B cell (primary cell): ENCODE measurements at regions not wholly inside any gene's neighbourhood (a gene's known extent, or its start where the extent isn't known, plus 50 kb on each side); places are given as distances from the start of the nearest gene placed in this dataset.

Source experiments
- ATAC-seq: fragments of 200-7000 bp; cut with Tn5 transposase; one replicate; pipeline ENCODE4 v1.10.0; 2021; ENCODE audit warnings: low read depth, mild to moderate bottlenecking, moderate number of reproducible peaks, moderate library complexity
- CTCF ChIA-PET: fragments of 350-600 bp; sonication (Branson Sonifier 250); formaldehyde crosslinking; loops from one replicate; lab custom pipeline; 2021; ENCODE audit warnings: antibody characterized with exemption, inconsistent platforms; lab: Charles Lee
- POLR2A ChIA-PET: fragments of 350-600 bp; sonication (Branson Sonifier 250); formaldehyde crosslinking; loops from one replicate; lab custom pipeline; 2021; ENCODE audit warnings: antibody characterized with exemption; lab: Charles Lee
- DNase-seq: peaks from one replicate; pipeline ENCODE4 v3.0.0; 2013
- H2AFZ ChIP-seq: 2 replicates; pipeline ENCODE4 v1.6.1; 2012; ENCODE audit warnings: mild to moderate bottlenecking, low read depth, low read length; ENCODE audit not compliant: insufficient read depth, poor library complexity, severe bottlenecking
- H3K27ac ChIP-seq, 2 donors: 1 replicate in 1 of 2; 2 replicates in 1 of 2; pipeline ENCODE4 v1.5.1; 2012 to 2013; ENCODE audit warnings: low read length in 2 of 2, mild to moderate bottlenecking in 2 of 2, moderate library complexity in 1 of 2
- H3K27me3 ChIP-seq, 4 experiments: fragments of 200-600 bp in 1 of 4; sonication (generic) in 1 of 4; replicated peaks in 1 of 4; 1 replicate in 2 of 4; 2 replicates in 2 of 4; pipeline versions ENCODE4 v1.6.1 to v1.7.0; 2013 to 2016; ENCODE audit warnings: low read length in 3 of 4, mild to moderate bottlenecking in 2 of 4, mixed read lengths in 1 of 4, moderate library complexity in 1 of 4; ENCODE audit not compliant: insufficient read depth in 4 of 4, control insufficient read depth in 3 of 4; ENCODE audit errors: control extremely low read depth in 1 of 4
- H3K36me3 ChIP-seq, 2 experiments: replicated peaks in 1 of 2; 1 replicate in 1 of 2; 2 replicates in 1 of 2; pipeline versions ENCODE4 v1.6.1 to v1.7.1; 2013; ENCODE audit warnings: low read length in 1 of 2; ENCODE audit not compliant: insufficient read depth in 2 of 2, control insufficient read depth in 1 of 2; ENCODE audit errors: control extremely low read depth in 1 of 2, extremely low read depth in 1 of 2
- H3K4me1 ChIP-seq, 2 donors: fragments of 200-600 bp in 1 of 2; sonication (generic) in 1 of 2; 1 replicate in 1 of 2; 2 replicates in 1 of 2; pipeline versions ENCODE4 v1.5.1 to v1.6.1; 2013 to 2017; ENCODE audit warnings: low read length in 2 of 2; ENCODE audit not compliant: control insufficient read depth in 2 of 2, insufficient read depth in 2 of 2
- H3K4me2 ChIP-seq: replicated peaks from 2 replicates; pipeline ENCODE3; 2012; ENCODE audit warnings: mild to moderate bottlenecking, low read depth, low read length; ENCODE audit not compliant: poor library complexity, severe bottlenecking
- H3K4me3 ChIP-seq, 5 experiments: fragments of 200-600 bp in 1 of 5; sonication (generic) in 1 of 5; 1 replicate in 3 of 5; 2 replicates in 2 of 5; pipeline versions ENCODE4 v1.5.1 to v1.7.0; 2011 to 2016; ENCODE audit warnings: low read length in 4 of 5, mild to moderate bottlenecking in 4 of 5, low read depth in 2 of 5, control low read depth in 1 of 5, moderate library complexity in 1 of 5; ENCODE audit not compliant: insufficient read depth in 1 of 5; ENCODE audit errors: control extremely low read depth in 1 of 5, extremely low read depth in 1 of 5
- H3K79me2 ChIP-seq: fragments of 200-600 bp; sonication (generic); one replicate; pipeline ENCODE4 v1.6.0; 2016; ENCODE audit warnings: low read length; ENCODE audit not compliant: control insufficient read depth, insufficient read depth
- H3K9ac ChIP-seq: fragments of 200-600 bp; sonication (generic); 2 replicates; pipeline ENCODE4 v1.6.1; 2017; ENCODE audit warnings: mild to moderate bottlenecking, low read length, moderate library complexity
- H3K9me3 ChIP-seq, 3 donors: one replicate each; pipeline versions ENCODE4 v1.6.1 to v1.7.1; 2013; ENCODE audit warnings: low read length in 2 of 3; ENCODE audit not compliant: control insufficient read depth in 2 of 3, insufficient read depth in 1 of 3; ENCODE audit errors: control extremely low read depth in 1 of 3
- H4K20me1 ChIP-seq: 2 replicates; pipeline ENCODE4 v1.6.0; 2012; ENCODE audit warnings: mild to moderate bottlenecking, low read length; ENCODE audit not compliant: insufficient read depth, control insufficient read depth, poor library complexity, severe bottlenecking
- H3K27ac Mint-ChIP-seq: one replicate; pipeline ENCODE4 v1.8.0; 2021; ENCODE audit warnings: mixed read lengths
- H3K27me3 Mint-ChIP-seq: one replicate; pipeline ENCODE4 v1.8.0; 2021; ENCODE audit warnings: mixed read lengths
- H3K4me1 Mint-ChIP-seq: one replicate; pipeline ENCODE4 v1.8.0; 2021; ENCODE audit warnings: mixed read lengths
- H3K4me3 Mint-ChIP-seq: one replicate; pipeline ENCODE4 v1.8.0; 2021; ENCODE audit warnings: mixed read lengths
- H3K9me3 Mint-ChIP-seq: one replicate; pipeline ENCODE4 v1.8.0; 2022; ENCODE audit warnings: mixed read lengths; ENCODE audit not compliant: insufficient read depth
- EZH2 ChIP-seq: IDR thresholded peaks from 2 replicates; pipeline ENCODE4 v1.6.1; 2012; ENCODE audit warnings: borderline replicate concordance, low read depth, mild to moderate bottlenecking, moderate library complexity, low read length; ENCODE audit not compliant: insufficient read depth, poor library complexity, severe bottlenecking
- WGBS: methylation state at CpG from one replicate; pipeline ENCODE4 v1.1.5; 2013; ENCODE audit warnings: missing lambda C conversion rate; ENCODE audit not compliant: insufficient coverage; 5-methylcytosine and 5-hydroxymethylcytosine counted together
- intact Hi-C: fragments of 100-400 bp; cut with micrococcal nuclease; formaldehyde crosslinking; loops from one replicate; pipeline ENCODE4 v1.10.0; 2022
- TF ChIP-seq, protein P1 (sequence below): fragments of 200-600 bp; IDR thresholded peaks from one replicate; pipeline ENCODE4 v1.8.0; 2022; ENCODE audit warnings: antibody characterized with exemption, mild to moderate bottlenecking

DNA sequence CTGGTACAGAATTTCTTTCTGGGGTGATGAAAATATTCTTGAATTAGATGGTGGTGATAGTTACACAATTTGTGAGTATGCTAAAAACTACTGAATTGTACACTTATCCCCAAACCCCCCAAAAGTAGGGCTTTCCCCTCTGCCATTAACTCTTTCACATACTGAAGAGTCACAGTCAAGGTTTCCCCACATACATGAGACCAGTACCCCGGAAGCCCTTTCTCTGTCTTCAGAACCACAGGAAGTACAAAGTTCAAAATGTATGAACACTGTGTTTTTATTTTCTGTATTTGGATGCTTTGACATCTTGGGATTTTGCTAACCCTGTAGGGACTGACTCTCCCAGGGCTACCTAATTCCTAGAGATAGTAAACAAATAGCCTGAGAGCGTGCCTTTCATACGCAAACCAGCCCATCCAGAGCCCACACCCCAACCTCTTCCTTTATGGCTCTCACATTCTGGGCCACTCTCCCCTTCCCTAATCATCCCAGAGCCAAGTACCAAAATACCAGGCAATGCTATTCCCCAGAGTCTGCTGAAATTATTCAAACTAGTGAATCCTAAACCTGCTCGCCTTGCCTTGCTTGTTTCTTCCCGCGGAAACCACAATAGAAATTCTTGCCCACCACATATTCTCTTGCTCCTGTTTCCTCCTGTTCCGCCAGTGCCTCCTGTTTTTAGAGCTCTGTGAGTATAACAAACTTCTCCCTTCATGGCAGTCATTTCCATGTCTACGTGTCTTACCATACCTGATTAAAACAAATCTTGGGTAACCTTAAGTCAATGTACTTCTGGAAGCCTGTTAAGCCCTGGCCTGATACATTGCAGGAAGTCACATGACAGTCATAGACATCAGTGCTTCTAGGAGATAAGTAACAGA is 524.8 kb downstream of the FUT8 start:
- H3K27ac ChIP-seq = no peak overlapping the region
- POLR2A ChIA-PET = no interaction called here

DNA sequence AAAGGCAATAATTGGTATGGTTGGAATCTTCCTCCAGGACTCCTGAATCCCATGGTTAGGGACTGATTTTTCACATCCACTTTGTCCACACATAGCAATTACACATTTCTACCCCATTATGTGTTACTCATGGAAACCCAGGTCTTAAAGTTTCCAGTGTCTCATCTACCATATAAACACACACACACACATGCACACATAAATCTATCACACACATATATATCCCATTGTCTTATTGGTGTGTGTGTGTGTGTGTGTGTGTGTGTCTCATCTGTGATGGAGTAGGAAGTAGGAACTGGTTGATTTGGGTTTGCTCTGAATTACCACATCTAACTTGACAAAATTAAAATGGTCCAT is 525.4 kb downstream of the FUT8 start:
- POLR2A ChIA-PET = no interaction called here
- no peak for TF ChIP-seq EZH2
- TF ChIP-seq, protein P1, sequence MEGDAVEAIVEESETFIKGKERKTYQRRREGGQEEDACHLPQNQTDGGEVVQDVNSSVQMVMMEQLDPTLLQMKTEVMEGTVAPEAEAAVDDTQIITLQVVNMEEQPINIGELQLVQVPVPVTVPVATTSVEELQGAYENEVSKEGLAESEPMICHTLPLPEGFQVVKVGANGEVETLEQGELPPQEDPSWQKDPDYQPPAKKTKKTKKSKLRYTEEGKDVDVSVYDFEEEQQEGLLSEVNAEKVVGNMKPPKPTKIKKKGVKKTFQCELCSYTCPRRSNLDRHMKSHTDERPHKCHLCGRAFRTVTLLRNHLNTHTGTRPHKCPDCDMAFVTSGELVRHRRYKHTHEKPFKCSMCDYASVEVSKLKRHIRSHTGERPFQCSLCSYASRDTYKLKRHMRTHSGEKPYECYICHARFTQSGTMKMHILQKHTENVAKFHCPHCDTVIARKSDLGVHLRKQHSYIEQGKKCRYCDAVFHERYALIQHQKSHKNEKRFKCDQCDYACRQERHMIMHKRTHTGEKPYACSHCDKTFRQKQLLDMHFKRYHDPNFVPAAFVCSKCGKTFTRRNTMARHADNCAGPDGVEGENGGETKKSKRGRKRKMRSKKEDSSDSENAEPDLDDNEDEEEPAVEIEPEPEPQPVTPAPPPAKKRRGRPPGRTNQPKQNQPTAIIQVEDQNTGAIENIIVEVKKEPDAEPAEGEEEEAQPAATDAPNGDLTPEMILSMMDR = no peak
- peaks cover 26% of the 10 kb centered on the region for H3K27me3 Mint-ChIP-seq
- Histone ChIP-seq H3K9ac (no peak overlapping the region), H4K20me1 (no peaks in the 10 kb centered on the region), H3K4me3 (no peak overlapping the region), H3K27ac (no peak overlapping the region), H3K27me3 (peaks cover 0 to 7% (median 0%) of the 10 kb centered on the region in 4 experiments), H3K9me3 (no peaks in the 10 kb centered on the region), H3K36me3 (no peaks in the 10 kb centered on the region), H3K4me2 (no peak overlapping the region), H3K4me1 (no peaks in the 10 kb centered on the region), H3K79me2 (no peaks in the 10 kb centered on the region), H2AFZ (no peak overlapping the region)
- H3K4me3 Mint-ChIP-seq = no peak overlapping the region
- intact Hi-C loops = no loop called here
- no peak for DNase-seq
- no peaks in the 10 kb centered on the region for H3K9me3 Mint-ChIP-seq
- CTCF ChIA-PET = no interaction called here
- no peak overlapping the region for H3K27ac Mint-ChIP-seq
- ATAC-seq = no peak
- H3K4me1 Mint-ChIP-seq = no peaks in the 10 kb centered on the region

More for the DNA sequence above, 524.8 kb downstream of the FUT8 start:
- H3K4me2 ChIP-seq = no peak overlapping the region
- H4K20me1 ChIP-seq = no peaks in the 10 kb centered on the region
- Mint-ChIP-seq H3K27ac (no peak overlapping the region), H3K27me3 (peaks cover 26% of the 10 kb centered on the region), H3K4me3 (no peak overlapping the region), H3K9me3 (no peaks in the 10 kb centered on the region), H3K4me1 (no peaks in the 10 kb centered on the region)
- H3K9ac ChIP-seq = no peak overlapping the region
- CTCF ChIA-PET = no interaction called here
- no peaks in the 10 kb centered on the region for H3K79me2 ChIP-seq
- no peak overlapping the region for H3K4me3 ChIP-seq
- TF ChIP-seq, protein P1 = no peak
- no peak for TF ChIP-seq EZH2
- DNase-seq (no peak), ATAC-seq (no peak)
- peaks cover 0 to 7% (median 0%) of the 10 kb centered on the region in 4 experiments for H3K27me3 ChIP-seq
- H3K36me3 ChIP-seq = no peaks in the 10 kb centered on the region
- 13% methylated on average over 7 of the region's 8 CpGs for WGBS
- no peak overlapping the region for H2AFZ ChIP-seq
- H3K9me3 ChIP-seq = no peaks in the 10 kb centered on the region
- intact Hi-C loops = no loop called here
- H3K4me1 ChIP-seq = no peaks in the 10 kb centered on the region
